ENCODE measurements at regions not wholly inside any gene's neighbourhood (a gene's known extent, or its start where the extent isn't known, plus 50 kb on each side); places are given as distances from the start of the nearest gene placed in this dataset.

GRCh38 chr1:91621360-91621759 is 120.7 kb downstream of the CDC7 start:
- ChIA-PET CTCF (no interaction called here), POLR2A (no interaction called here)
- Histone ChIP-seq H3K4me3 (ENCODE audit: low read depth in 2 of 2, low read length in 2 of 2) (no peak overlapping the region), H3K4me1 (ENCODE audit: control insufficient read depth, insufficient read depth, low read length) (no peaks in the 10 kb centered on the region), H3K27ac (ENCODE audit: low read length) (no peak overlapping the region), H3K9me3 (ENCODE audit: control insufficient read depth, insufficient read depth, low read depth, low read length) (no peaks in the 10 kb centered on the region), H3K36me3 (ENCODE audit: control insufficient read depth, insufficient read depth, low read length) (no peaks in the 10 kb centered on the region), H3K27me3 (ENCODE audit: control insufficient read depth, insufficient read depth, low read length) (no peaks in the 10 kb centered on the region)
- DNase-seq (ENCODE audit: low read depth, low spot score) = no peak
- in situ Hi-C loops (cut with HindIII; ENCODE audit: low pct_unique_long_range_greater_than_20kb, low sequenced_read_pairs) (no loop called here), intact Hi-C loops (cut with micrococcal nuclease; ENCODE audit: unreplicated experiment) (no loop called here)
- TF ChIP-seq REST (IDR thresholded peaks at IDR 0.05; ENCODE audit: insufficient read depth in 1 of 2, low read depth in 2 of 2, low read length in 1 of 2) (no peak), CTCF (IDR thresholded peaks at IDR 0.05) (no peak), SIN3A (IDR thresholded peaks at IDR 0.05; ENCODE audit: borderline replicate concordance, insufficient read depth, low read depth, low read length) (no peak), TCF7L2 (IDR thresholded peaks at IDR 0.05; ENCODE audit: low read depth, low read length) (no peak), POLR2AphosphoS5 (IDR thresholded peaks at IDR 0.05; ENCODE audit: low read depth, low read length) (no peak)
- no peak for ATAC-seq
- no TSS peak for BruUV-seq (replicated peaks)

GRCh38 chr1:91621907-91622306 is 121.3 kb downstream of the CDC7 start:
- DNase-seq (ENCODE audit: low read depth, low spot score) (no peak), ATAC-seq (no peak)
- Histone ChIP-seq H3K27ac (ENCODE audit: low read length) (no peak overlapping the region), H3K9me3 (ENCODE audit: control insufficient read depth, insufficient read depth, low read depth, low read length) (no peaks in the 10 kb centered on the region), H3K4me3 (ENCODE audit: low read depth in 2 of 2, low read length in 2 of 2) (no peak overlapping the region), H3K27me3 (ENCODE audit: control insufficient read depth, insufficient read depth, low read length) (no peaks in the 10 kb centered on the region), H3K4me1 (ENCODE audit: control insufficient read depth, insufficient read depth, low read length) (no peaks in the 10 kb centered on the region), H3K36me3 (ENCODE audit: control insufficient read depth, insufficient read depth, low read length) (no peaks in the 10 kb centered on the region)
- BruUV-seq (replicated peaks) = no TSS peak
- intact Hi-C loops (cut with micrococcal nuclease; ENCODE audit: unreplicated experiment) = no loop called here
- POLR2A ChIA-PET = interaction anchor here (0.7 kb wide), 1 partner anchor 53 kb away, joined by 4 read pairs; no protein-coding TSS in a partner anchor
- in situ Hi-C loops (cut with HindIII; ENCODE audit: low pct_unique_long_range_greater_than_20kb, low sequenced_read_pairs) = no loop called here
- TF ChIP-seq REST (IDR thresholded peaks at IDR 0.05; ENCODE audit: insufficient read depth in 1 of 2, low read depth in 2 of 2, low read length in 1 of 2) = no peak
- CTCF ChIA-PET = no interaction called here

Measured in Panc1 (cell line).